IMR-90 (cell line): ENCODE measurements at regions not wholly inside any gene's neighbourhood (a gene's known extent, or its start where the extent isn't known, plus 50 kb on each side); places are given as distances from the start of the nearest gene placed in this dataset.

Source experiments
- CEBPB ChIP-seq: IDR thresholded peaks from 2 replicates; pipeline ENCODE4 v1.6.1; 2012; ENCODE audit warnings: low read depth, low read length, improper control_type of control experiment
- POLR2A ChIP-seq: IDR thresholded peaks from 2 replicates; pipeline ENCODE4 v1.6.1; 2012; ENCODE audit warnings: mild to moderate bottlenecking, low read depth, low read length
- RAD21 ChIP-seq: IDR thresholded peaks from 2 replicates; pipeline ENCODE4 v1.6.1; 2012; ENCODE audit warnings: low read length, improper control_type of control experiment
- RCOR1 ChIP-seq: IDR thresholded peaks from 2 replicates; pipeline ENCODE4 v1.6.1; 2012; ENCODE audit warnings: mild to moderate bottlenecking, low read length, improper control_type of control experiment; ENCODE audit not compliant: insufficient replicate concordance
- SMC3 ChIP-seq: fragments of 150-350 bp; IDR thresholded peaks from 2 replicates; pipeline ENCODE4 v1.6.1; 2016; ENCODE audit warnings: low read depth, mild to moderate bottlenecking, antibody characterized with exemption, low read length, moderate library complexity
- TF ChIP-seq, protein P1 (sequence below): conservative IDR thresholded peaks from 2 replicates; pipeline ENCODE4 v1.5.1; 2012; ENCODE audit warnings: mild to moderate bottlenecking, low read depth, low read length, improper control_type of control experiment
- TF ChIP-seq, protein P2 (sequence below): fragments of 150-350 bp; IDR thresholded peaks from 2 replicates; pipeline ENCODE4 v1.6.1; 2017; ENCODE audit warnings: mild to moderate bottlenecking, antibody characterized with exemption, low read length, low read depth

GRCh38 chr13:97117388-97117910 lies 104.7 kb upstream of the MBNL2 start:
- TF ChIP-seq POLR2A: no peak
- no peak for TF ChIP-seq RAD21
- no peak for TF ChIP-seq RCOR1
- TF ChIP-seq, protein P1, sequence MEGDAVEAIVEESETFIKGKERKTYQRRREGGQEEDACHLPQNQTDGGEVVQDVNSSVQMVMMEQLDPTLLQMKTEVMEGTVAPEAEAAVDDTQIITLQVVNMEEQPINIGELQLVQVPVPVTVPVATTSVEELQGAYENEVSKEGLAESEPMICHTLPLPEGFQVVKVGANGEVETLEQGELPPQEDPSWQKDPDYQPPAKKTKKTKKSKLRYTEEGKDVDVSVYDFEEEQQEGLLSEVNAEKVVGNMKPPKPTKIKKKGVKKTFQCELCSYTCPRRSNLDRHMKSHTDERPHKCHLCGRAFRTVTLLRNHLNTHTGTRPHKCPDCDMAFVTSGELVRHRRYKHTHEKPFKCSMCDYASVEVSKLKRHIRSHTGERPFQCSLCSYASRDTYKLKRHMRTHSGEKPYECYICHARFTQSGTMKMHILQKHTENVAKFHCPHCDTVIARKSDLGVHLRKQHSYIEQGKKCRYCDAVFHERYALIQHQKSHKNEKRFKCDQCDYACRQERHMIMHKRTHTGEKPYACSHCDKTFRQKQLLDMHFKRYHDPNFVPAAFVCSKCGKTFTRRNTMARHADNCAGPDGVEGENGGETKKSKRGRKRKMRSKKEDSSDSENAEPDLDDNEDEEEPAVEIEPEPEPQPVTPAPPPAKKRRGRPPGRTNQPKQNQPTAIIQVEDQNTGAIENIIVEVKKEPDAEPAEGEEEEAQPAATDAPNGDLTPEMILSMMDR: no peak
- TF ChIP-seq, protein P2, sequence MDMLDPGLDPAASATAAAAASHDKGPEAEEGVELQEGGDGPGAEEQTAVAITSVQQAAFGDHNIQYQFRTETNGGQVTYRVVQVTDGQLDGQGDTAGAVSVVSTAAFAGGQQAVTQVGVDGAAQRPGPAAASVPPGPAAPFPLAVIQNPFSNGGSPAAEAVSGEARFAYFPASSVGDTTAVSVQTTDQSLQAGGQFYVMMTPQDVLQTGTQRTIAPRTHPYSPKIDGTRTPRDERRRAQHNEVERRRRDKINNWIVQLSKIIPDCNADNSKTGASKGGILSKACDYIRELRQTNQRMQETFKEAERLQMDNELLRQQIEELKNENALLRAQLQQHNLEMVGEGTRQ: no peak
- TF ChIP-seq CEBPB: no peak
- no peak for TF ChIP-seq SMC3
